Kidney (tissue), 13 donors: ENCODE measurements at regions not wholly inside any gene's neighbourhood (a gene's known extent, or its start where the extent isn't known, plus 50 kb on each side); places are given as distances from the start of the nearest gene placed in this dataset.
"Not testable (repeated sequence)": the region's sequence is repeated elsewhere in the genome, so short reads cannot be mapped to it uniquely, and the experiment has no call there.

Experiments
- DNase-seq, 5 donors: peaks; one replicate each; pipeline ENCODE4 v3.0.0-alpha.2; 2013 to 2020
- FAIRE-seq: peaks from 2 replicates; lab custom pipeline; 2012; peaks lifted over from hg19 to GRCh38; lab: Jason Lieb, UNC
- H3K27ac ChIP-seq, 2 donors: one replicate each; pipeline ENCODE4 v1.7.0; 2013; ENCODE audit warnings: low read depth in 2 of 2, low read length in 2 of 2, inconsistent platforms in 1 of 2
- H3K27me3 ChIP-seq: one replicate; pipeline ENCODE4 v1.7.1; 2013; ENCODE audit warnings: low read length, inconsistent platforms; ENCODE audit not compliant: control insufficient read depth, insufficient read depth
- H3K36me3 ChIP-seq, 3 donors: one replicate each; pipeline versions ENCODE4 v1.7.0 to v1.7.1; 2013; ENCODE audit warnings: low read length in 3 of 3, control low read depth in 1 of 3, inconsistent platforms in 1 of 3; ENCODE audit not compliant: insufficient read depth in 3 of 3, control insufficient read depth in 2 of 3
- H3K4me1 ChIP-seq, 3 donors: one replicate each; pipeline versions ENCODE4 v1.7.0 to v1.7.1; 2013; ENCODE audit warnings: low read length in 3 of 3, inconsistent platforms in 1 of 3, low read depth in 1 of 3; ENCODE audit not compliant: control insufficient read depth in 2 of 3, insufficient read depth in 2 of 3
- H3K4me3 ChIP-seq, 3 donors: one replicate each; pipeline versions ENCODE4 v1.7.0 to v1.8.1; 2013; ENCODE audit warnings: low read length in 3 of 3, control low read depth in 1 of 3, inconsistent platforms in 1 of 3
- H3K9ac ChIP-seq, 3 donors: one replicate each; pipeline versions ENCODE4 v1.7.0 to v1.7.1; 2013; ENCODE audit warnings: low read length in 3 of 3, control low read depth in 1 of 3, inconsistent platforms in 1 of 3
- H3K9me3 ChIP-seq, 3 donors: one replicate each; pipeline versions ENCODE4 v1.7.0 to v1.7.1; 2013; ENCODE audit warnings: low read length in 3 of 3, control low read depth in 1 of 3, inconsistent platforms in 1 of 3; ENCODE audit not compliant: control insufficient read depth in 2 of 3, insufficient read depth in 1 of 3
- CTCF ChIP-seq: IDR thresholded peaks from 3 replicates; pipeline ENCODE4 v1.5.1; 2012; ENCODE audit warnings: mild to moderate bottlenecking, moderate library complexity, borderline replicate concordance; ENCODE audit not compliant: insufficient read depth; ENCODE audit errors: extremely low read depth
- intact Hi-C: fragments of 100-400 bp; cut with DNase I; formaldehyde crosslinking; loops from one replicate; pipeline ENCODE4 v1.11.1; 2022
- donor health status: control.
- donor health status: control.
- donor health status: control.
- donor health status: control.
- donor health status: control.
- donor health status: DM: yes; HTN: yes; CAD: no.
- donor health status: Normal renal cell carcinoma (clear cell type).

- Histone ChIP-seq H3K36me3 (no peaks in the 10 kb centered on the region), H3K27me3 (no peaks in the 10 kb centered on the region), H3K9ac (no peak overlapping the region), H3K9me3 (no peaks in the 10 kb centered on the region), H3K27ac (no peak overlapping the region), H3K4me3 (no peak overlapping the region), H3K4me1 (no peaks in the 10 kb centered on the region)
- no peak for FAIRE-seq
- DNase-seq = no peak
- TF ChIP-seq CTCF = no peak
- intact Hi-C loops = no loop called here
Measured at GRCh38 chr5:172533399-172534228, 79.3 kb upstream of the SH3PXD2B start.

GRCh38 chr5:172533058-172533398 lies 78.7 kb upstream of the SH3PXD2B start:
- intact Hi-C loops = no loop called here
- no peaks in the 10 kb centered on the region for H3K36me3 ChIP-seq

GRCh38 chr5:172532439-172532838 lies 78.1 kb upstream of the SH3PXD2B start:
- H3K4me3 ChIP-seq, FAIRE-seq, H3K27ac ChIP-seq, H3K4me1 ChIP-seq, H3K9me3 ChIP-seq, H3K36me3 ChIP-seq, H3K9ac ChIP-seq, intact Hi-C loops, DNase-seq, H3K27me3 ChIP-seq: not testable (repeated sequence)

More at GRCh38 chr5:172533058-172533398, 78.7 kb upstream of the SH3PXD2B start:
- Histone ChIP-seq H3K4me3 (no peak overlapping the region), H3K27me3 (no peaks in the 10 kb centered on the region), H3K9me3 (no peaks in the 10 kb centered on the region), H3K27ac (no peak overlapping the region), H3K4me1 (no peaks in the 10 kb centered on the region), H3K9ac (no peak overlapping the region)
- no peak for TF ChIP-seq CTCF
- FAIRE-seq (no peak), DNase-seq (no peak)

- H3K9me3 ChIP-seq = no peaks in the 10 kb centered on the region
- H3K27ac ChIP-seq = no peak overlapping the region
- H3K9ac ChIP-seq = no peak overlapping the region
- DNase-seq = no peak
- TF ChIP-seq CTCF = no peak
- no peak for FAIRE-seq
- intact Hi-C loops = no loop called here
- H3K36me3 ChIP-seq = no peaks in the 10 kb centered on the region
- H3K27me3 ChIP-seq = no peaks in the 10 kb centered on the region
- H3K4me1 ChIP-seq = no peaks in the 10 kb centered on the region
- no peak overlapping the region for H3K4me3 ChIP-seq
Measured at GRCh38 chr5:172531704-172532026, 77.3 kb upstream of the SH3PXD2B start.
